Activated CD4-positive, alpha-beta T cell treated with anti-CD3 and anti-CD28 coated beads, Interleukin-2, amount 50 U/mL, for 1 hour (primary cell): ENCODE measurements at regions not wholly inside any gene's neighbourhood (a gene's known extent, or its start where the extent isn't known, plus 50 kb on each side); places are given as distances from the start of the nearest gene placed in this dataset.
"Not testable (repeated sequence)": the region's sequence is repeated elsewhere in the genome, so short reads cannot be mapped to it uniquely, and the experiment has no call there.

ENCODE experiments used
- DNase-seq: peaks from one replicate; pipeline ENCODE4 v3.0.0-alpha.2; 2020

GRCh38 chr10:90034862-90035261 lies 333.5 kb downstream of the KIF20B start:
- not testable (repeated sequence) for DNase-seq

GRCh38 chr10:90041585-90041984 lies 340.2 kb downstream of the KIF20B start:
- DNase-seq = no peak

DNA sequence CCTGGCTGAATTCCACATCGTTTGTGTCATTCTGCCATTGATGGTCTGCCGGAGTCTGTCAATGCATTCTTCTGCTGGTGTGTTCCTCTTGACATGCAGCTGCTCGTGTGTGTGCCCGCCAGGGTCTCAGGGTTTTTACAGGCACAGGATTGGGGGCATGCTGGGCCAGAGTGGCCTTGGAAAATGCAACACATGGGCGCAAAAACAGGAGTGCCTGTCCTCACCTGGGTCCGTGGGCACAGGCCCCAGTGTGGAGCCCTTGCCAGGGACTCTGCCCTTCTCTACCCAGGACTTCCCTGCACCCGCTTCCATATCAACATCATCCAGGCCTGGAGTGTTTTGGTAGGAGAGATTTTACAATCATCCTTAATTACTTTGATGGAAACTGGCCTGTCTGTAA lies 340.7 kb downstream of the KIF20B start:
- no peak for DNase-seq

DNA sequence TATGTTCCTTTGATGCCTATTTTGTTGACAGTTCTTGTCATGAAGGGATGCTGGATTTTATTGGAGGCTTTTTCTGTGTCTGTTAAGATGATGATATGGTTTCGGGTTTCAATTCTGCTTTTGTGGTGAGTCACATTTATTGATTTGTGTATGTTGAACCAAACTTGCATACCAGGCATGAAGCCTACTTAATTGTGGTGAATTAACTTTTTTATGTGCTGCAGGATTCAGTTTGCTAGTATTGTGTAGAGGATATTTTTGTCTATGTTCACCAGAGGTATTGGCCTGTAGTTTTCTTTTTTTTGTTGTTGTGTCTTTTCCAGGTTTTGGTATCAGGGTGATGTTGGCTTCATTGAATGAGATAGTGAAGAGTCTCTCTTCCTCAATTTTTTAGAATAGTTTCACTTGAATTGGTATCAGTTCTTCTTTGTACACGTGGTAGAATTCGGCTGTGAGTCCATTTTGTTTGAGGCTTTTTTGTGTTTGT lies 345.9 kb downstream of the KIF20B start:
- no peak for DNase-seq

DNA sequence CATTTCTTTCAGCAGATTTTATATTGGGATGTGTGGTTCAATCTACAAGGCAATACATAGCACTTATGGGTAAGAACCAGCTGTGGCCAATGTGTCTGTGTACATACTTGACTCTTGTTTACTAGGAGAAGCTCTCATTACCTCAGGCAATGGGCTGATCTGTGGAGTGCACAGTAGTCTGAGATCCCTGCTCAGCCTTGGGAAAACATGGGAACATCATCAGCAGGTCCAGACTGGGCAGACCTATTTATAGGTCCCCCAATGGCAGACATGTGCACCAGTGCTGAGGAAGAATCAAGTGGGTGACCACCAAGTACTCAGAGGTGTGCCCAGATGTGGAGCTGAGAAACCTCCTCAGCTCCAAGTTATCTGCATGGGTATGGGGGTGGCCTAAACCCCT lies 349.7 kb downstream of the KIF20B start:
- no peak for DNase-seq

DNA sequence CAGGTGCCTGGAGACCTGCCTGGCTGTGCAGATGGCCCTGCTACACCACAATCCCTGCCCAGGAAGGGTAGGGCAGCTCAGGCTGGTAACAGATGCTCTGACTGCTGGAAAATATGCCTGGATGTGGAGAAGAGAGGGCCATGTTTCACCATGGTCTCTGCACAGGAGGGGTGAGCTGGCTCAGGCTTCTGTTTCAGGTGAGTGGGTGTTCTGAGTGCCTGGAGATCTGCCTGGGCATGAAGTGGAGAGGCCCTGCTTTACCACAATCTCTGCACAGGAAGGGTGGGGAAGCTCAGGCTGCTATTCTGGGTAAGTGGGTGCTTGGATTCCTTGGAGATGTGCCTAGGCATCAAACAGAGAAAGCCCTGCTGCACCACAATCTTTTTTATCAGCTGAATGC lies 350.1 kb downstream of the KIF20B start:
- DNase-seq = no peak

- no peak for DNase-seq
Observed at GRCh38 chr10:90062786-90063185, 361.4 kb downstream of the KIF20B start.

DNA sequence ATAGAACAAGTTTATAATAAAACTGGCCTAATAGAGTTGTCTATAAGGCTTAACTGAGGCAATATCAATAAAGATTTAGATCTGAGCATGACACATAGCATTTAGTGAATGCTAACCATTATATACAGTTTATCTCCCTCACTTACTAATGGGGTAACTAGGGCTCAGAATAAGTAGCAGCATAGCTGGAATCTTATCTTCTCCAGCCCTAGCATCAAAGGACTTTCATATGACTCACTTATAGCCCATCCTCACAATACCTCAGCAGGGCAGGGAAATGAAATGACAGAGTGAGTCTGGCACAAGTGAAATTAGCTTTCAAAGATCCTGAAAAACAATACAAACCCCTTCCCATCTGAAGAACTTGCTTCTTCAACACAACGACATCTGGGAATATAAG lies 362.9 kb downstream of the KIF20B start:
- no peak for DNase-seq

DNA sequence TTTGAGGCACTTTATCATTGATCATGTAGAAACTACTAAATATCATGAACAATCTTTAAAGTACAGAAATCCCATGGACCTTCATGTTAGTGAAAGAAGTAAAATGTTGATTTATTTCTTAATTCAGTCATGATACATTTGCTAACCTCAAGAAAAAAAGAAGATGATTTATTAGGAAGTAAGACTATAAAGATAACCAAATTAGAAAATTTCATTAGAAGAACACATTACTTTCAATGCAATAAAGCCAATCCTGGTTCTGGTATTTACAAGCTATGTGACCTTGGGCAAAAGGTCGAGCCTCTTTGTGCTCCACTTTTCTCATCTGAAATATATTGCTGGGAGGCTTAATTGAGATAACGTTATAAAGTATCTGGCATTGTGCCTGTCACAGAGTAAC lies 365.0 kb downstream of the KIF20B start:
- DNase-seq = no peak

DNA sequence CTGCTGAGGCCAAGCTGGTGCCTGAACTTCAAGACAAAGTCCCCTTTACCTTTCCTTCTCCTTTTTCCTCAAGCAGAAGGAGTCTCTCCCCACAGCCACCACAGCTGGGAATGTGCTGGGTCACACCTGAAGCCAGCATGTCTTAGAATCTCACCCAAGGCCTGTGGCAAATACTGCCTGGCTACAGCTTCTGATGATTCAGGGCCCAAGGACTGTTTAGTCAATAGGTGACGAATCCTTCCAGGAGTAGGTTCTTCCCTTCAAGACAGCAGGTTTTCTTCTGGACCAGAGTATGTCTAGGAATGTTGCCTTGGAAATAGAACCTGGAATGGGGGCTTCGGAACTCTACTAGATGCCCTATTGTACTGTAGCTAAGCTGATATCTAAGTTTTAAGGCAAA lies 374.6 kb downstream of the KIF20B start:
- no peak for DNase-seq

- no peak for DNase-seq
Observed at GRCh38 chr10:90079819-90080218, 378.4 kb downstream of the KIF20B start.

- not testable (repeated sequence) for DNase-seq
Observed at GRCh38 chr10:90086606-90087190, 385.3 kb downstream of the KIF20B start.

DNA sequence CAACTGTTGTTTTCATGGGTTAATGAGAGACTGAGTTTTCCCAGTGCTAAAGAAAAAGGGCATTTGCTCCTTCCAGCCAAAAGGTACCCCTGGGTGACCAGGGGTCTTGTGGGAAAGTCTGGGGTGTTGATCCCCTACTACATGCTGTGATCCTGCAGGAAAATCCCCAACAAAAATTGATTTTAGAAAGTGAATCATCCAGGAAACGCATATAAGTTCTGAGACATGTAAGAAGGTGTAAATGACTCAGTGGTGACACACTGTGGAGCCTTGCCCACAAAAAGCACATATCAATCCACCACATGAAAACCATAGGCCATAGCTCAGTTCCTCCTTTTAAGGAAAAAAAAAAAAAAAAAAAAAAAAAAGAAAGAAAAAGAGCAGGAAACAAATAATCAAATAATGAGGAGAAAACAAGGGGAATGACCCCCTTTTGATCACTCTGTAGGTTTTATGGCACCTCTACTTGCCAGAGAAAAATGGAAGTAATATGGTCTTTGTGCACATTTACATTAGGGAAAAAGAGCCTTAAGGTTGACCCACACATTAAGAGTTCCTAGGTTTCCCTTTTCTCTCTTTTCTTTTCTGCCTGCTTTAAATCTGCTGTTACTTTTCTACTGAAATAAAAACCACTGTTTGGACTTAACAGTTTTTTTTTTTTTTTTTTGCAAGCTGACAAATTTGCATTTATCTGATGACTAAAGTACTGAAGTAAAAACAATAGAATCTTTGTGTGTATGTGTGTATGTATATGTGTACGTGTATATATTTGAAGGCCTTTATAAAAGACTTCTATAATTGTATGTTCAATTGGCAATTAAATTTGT lies 386.0 kb downstream of the KIF20B start:
- no peak for DNase-seq

- DNase-seq = no peak
Observed at GRCh38 chr10:90088024-90088317, 386.6 kb downstream of the KIF20B start.

DNA sequence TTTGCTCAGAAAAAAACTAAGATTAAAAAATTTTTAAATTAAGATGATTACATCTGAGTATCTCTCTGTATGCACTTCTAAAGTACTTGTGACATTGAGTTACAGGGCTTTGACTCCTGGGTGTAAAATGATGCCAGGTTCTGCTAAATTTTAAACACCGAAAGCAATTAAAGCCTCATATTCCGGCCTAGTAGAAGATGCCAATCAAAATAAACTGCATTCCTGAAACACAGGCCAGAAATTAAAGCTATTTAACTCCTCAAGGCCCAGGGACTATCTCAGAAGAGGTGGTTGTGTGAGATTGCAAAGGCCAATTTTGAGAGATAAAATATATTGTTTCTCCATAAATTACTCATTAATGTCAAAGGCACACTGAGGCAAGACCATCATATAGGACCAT lies 388.3 kb downstream of the KIF20B start:
- no peak for DNase-seq

DNA sequence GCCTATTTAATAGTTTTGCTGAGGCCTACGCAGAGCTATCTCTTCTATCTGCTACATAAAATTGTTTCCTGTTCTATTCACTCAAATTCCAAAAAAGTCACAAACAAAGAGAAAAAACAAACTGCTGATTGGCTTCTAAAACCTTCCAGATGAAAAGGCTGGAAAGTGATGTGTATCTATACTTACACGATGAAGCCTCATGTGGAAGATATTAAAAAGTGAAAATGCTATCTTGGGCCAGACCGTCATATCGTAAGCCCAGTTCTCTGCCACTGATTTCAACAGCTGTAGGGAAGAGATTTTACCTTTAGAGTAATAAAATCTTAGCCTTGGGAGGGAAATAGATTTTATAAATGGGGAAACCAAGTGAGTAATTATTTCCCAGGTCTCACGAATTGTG lies 394.8 kb downstream of the KIF20B start:
- DNase-seq = no peak

DNA sequence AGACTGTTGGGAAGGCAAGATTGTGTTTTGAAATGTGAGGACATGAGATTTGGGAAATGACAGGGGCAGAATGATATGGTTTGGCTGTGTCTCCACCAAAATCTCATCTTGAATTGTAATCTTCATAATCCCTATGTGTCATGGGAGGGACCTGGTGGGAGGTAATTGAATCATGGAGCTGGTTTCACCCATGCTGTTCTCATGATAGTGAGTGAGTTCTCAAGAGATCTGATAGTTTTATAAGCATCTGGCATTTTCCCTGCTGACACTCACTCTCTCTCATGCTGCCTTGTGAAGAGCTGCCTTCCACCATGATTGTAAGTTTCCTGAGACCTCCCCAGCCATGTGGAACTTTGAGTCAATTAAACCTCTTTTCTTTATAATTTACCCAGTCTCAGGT lies 406.2 kb downstream of the KIF20B start:
- DNase-seq = not testable (repeated sequence)

DNA sequence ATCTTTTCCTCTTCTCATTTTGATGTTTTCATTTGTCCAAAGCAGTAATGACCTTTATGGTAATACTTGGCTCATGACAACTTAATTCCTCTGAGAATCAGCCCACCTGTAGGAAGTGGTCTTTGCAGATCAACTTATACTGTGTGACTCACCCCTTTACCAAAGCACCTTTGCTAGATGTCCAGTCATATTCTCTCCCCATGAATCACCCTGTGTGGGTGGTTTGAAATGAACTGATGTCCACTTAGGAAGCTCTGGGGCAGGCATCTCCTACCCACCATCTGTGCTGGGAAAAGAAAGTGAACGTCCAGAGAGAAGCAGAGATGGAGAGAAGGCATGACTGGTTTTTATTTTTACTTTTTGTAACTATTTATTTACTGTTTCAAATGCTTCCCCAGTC lies 410.3 kb downstream of the KIF20B start:
- no peak for DNase-seq

DNA sequence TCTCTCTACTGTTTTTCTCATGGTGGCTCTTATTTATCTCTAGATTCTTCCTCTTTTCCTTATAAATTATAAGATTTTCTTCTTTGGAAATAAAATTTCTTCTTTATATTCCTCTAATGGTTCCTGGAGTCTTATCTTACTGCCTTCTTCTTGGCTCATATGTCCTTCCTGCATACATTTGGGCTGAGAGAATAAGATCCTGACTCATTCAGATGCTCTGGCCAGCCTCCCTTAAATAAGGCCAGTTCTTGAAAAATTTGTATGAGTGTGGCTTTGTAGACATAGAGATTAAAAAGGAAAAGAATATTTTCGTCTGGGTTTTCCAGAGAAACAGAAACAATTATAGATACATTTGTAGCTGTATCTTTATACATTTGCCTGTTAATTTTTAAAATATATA lies 411.3 kb downstream of the KIF20B start:
- DNase-seq = no peak

DNA sequence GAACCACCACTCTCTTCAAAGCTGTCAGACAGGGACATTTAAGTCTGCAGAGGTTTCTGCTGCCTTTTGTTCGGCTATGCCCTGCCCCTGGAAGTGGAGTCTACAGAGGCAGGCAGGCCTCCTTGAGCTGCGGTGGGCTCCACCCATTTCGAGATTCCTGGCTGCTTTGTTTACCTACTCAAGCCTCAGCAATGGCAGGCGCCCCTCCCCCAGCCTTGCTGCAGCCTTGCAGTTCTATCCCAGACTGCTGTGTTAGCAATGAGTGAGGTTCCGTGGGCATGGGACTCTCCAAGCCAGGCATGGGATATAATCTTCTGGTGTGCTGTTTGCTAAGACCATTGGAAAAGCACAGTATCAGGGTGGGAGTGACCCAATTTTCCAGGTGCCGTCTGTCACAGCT lies 417.2 kb downstream of the KIF20B start:
- not testable (repeated sequence) for DNase-seq

DNA sequence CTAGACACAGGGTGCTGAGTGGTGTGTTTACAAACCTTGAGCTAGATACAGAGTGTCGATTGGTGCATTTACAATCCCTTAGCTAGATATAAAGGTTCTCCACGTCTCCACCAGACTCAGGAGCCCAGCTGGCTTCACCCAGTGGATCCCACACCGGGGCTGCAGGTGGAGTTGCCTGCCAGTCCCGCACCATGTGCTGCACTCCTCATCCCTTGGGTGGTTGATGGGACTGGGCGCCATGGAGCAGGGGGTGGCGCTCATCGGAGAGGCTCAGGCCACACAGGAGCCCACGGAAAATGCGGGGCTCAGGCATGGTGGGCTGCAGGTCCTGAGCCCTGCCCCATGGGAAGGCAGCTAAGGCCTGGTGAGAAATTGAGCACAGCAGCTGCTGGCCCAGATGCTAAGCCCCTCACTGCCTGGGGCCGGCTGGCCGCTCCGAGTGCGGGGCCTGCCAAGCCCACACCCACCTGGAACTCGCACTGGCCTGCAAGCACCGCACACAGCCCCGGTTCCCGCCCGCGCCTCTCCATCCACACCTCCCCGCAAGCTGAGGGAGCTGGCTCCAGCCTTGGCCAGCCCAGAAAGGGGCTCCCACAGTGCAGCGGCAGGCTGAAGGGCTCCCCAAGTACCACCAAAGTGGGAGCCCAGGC lies 418.4 kb downstream of the KIF20B start:
- DNase-seq = not testable (repeated sequence)

- no peak for DNase-seq
Observed at GRCh38 chr10:90125456-90126255, 424.3 kb downstream of the KIF20B start.

DNA sequence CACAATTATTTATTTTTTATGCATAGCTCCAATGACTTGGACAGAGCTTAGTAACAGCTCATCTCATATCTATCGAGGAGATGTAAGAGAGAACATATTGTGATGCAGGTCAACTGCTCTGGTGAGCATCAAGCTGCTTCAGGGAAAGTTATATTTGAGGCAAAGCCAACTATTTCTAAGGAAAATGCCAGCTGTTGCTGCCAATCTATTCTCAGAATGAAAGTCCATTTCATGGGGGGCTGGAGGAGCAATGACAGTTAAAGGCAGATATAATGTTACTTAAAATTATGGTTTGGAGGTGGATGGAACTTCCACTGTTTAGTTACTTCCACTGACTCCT lies 424.8 kb downstream of the KIF20B start:
- no peak for DNase-seq
